Endodermal cell (in vitro differentiated cells): ENCODE measurements at regions not wholly inside any gene's neighbourhood (a gene's known extent, or its start where the extent isn't known, plus 50 kb on each side); places are given as distances from the start of the nearest gene placed in this dataset.

Experiments used
- DNase-seq: peaks from one replicate; pipeline ENCODE4 v3.0.0-alpha.2; 2017
- H3K27ac ChIP-seq: 2 replicates; pipeline ENCODE4 v1.5.1; 2013; ENCODE audit warnings: mild to moderate bottlenecking, low read depth, low read length, moderate library complexity
- H3K27me3 ChIP-seq: 2 replicates; pipeline ENCODE4 v1.6.1; 2013; ENCODE audit warnings: mild to moderate bottlenecking, low read length, moderate library complexity; ENCODE audit not compliant: insufficient read depth, control insufficient read depth, poor library complexity, severe bottlenecking
- H3K36me3 ChIP-seq: 2 replicates; pipeline ENCODE4 v1.7.0; 2013; ENCODE audit warnings: mild to moderate bottlenecking, low read length, moderate library complexity; ENCODE audit not compliant: control insufficient read depth, insufficient read depth
- H3K4me1 ChIP-seq: one replicate; pipeline ENCODE4 v1.7.0; 2013; ENCODE audit warnings: low read length; ENCODE audit not compliant: control insufficient read depth, insufficient read depth
- H3K4me3 ChIP-seq: 2 replicates; pipeline ENCODE4 v1.5.1; 2013; ENCODE audit warnings: mild to moderate bottlenecking, low read length, moderate library complexity
- H3K9ac ChIP-seq: 2 replicates; pipeline ENCODE4 v1.6.1; 2013; ENCODE audit warnings: mild to moderate bottlenecking, low read length, moderate library complexity; ENCODE audit not compliant: poor library complexity, severe bottlenecking; ENCODE audit errors: extremely low read depth
- H3K9me3 ChIP-seq: 2 replicates; pipeline ENCODE4 v1.6.1; 2013; ENCODE audit warnings: mild to moderate bottlenecking, low read length, moderate library complexity; ENCODE audit not compliant: control insufficient read depth
- H3K27ac Mint-ChIP-seq: 2 replicates; pipeline ENCODE4 v1.8.0; 2020; ENCODE audit warnings: mixed read lengths
- H3K27me3 Mint-ChIP-seq: 2 replicates; pipeline ENCODE4 v1.8.0; 2021; ENCODE audit warnings: mild to moderate bottlenecking, mixed read lengths; ENCODE audit not compliant: insufficient read depth
- H3K36me3 Mint-ChIP-seq: 2 replicates; pipeline ENCODE4 v1.8.0; 2020; ENCODE audit warnings: low read depth, mixed read lengths
- H3K4me1 Mint-ChIP-seq: 2 replicates; pipeline ENCODE4 v1.8.0; 2020; ENCODE audit warnings: mixed read lengths
- H3K4me3 Mint-ChIP-seq: 2 replicates; pipeline ENCODE4 v1.8.0; 2020; ENCODE audit warnings: mild to moderate bottlenecking, moderate library complexity, mixed read lengths
- H3K9me3 Mint-ChIP-seq: 2 replicates; pipeline ENCODE4 v1.8.0; 2020; ENCODE audit warnings: mild to moderate bottlenecking, mixed read lengths
- WGBS, 2 experiments: methylation state at CpG; one replicate each; pipeline versions ENCODE4 v1.1.5 to v1.1.7; 2013; ENCODE audit warnings: missing lambda C conversion rate in 2 of 2, mixed read lengths in 1 of 2; ENCODE audit not compliant: insufficient coverage in 1 of 2, insufficient read length in 1 of 2; 5-methylcytosine and 5-hydroxymethylcytosine counted together
- TF ChIP-seq, protein P1 (sequence below): fragments of 200-600 bp; sonication (generic); conservative IDR thresholded peaks from 2 replicates; pipeline ENCODE4 v1.5.0; 2021; ENCODE audit warnings: antibody characterized with exemption, mild to moderate bottlenecking

DNA sequence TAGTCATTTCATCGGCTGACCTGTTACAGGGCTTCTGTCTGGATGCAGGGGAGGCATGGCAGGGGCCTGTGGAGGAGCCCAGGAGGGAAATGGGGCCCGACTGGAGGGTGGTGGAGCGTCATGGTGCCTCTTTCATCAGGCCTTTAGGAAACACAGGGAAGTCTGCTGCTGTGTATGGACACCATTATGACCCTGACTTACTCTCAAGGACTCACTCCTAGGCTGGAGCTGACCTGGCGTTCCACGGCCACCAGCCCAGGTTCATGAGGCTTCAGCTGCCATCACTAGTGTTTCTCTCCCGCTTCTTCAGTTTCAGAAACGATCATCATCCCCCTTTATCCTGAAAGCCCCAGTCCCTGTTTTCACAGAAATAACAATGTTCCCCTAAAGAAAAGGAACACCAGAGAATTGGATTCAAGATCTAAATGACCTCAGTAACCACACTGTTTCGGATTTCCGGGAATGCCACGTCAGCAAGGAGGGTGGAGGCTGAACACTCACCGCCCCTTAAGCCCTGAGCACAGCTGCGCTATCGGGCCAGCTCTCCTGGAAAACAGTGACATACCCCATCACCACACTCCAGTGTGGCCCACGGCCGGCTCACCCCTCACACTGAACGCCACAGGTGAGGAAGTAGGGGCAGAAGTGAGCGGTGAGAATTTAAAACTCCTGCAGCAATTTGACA, 67.6 kb downstream of the SOX1 start:
- H3K27ac Mint-ChIP-seq: no peak overlapping the region
- H3K27me3 Mint-ChIP-seq: peaks cover 71% of the 10 kb centered on the region
- no peaks in the 10 kb centered on the region for H3K9me3 Mint-ChIP-seq
- H3K36me3 ChIP-seq: no peaks in the 10 kb centered on the region
- no peak overlapping the region for H3K4me3 Mint-ChIP-seq
- H3K4me1 Mint-ChIP-seq: no peaks in the 10 kb centered on the region
- H3K9me3 ChIP-seq: no peaks in the 10 kb centered on the region
- no peak overlapping the region for H3K9ac ChIP-seq
- no peaks in the 10 kb centered on the region for H3K36me3 Mint-ChIP-seq
- peak overlapping the region; percentile 49 for H3K27ac ChIP-seq
- no peak overlapping the region for H3K4me3 ChIP-seq
- no peaks in the 10 kb centered on the region for H3K4me1 ChIP-seq
- H3K27me3 ChIP-seq: peaks cover 11% of the 10 kb centered on the region
- DNase-seq: peak; percentile 25
- TF ChIP-seq, protein P1, sequence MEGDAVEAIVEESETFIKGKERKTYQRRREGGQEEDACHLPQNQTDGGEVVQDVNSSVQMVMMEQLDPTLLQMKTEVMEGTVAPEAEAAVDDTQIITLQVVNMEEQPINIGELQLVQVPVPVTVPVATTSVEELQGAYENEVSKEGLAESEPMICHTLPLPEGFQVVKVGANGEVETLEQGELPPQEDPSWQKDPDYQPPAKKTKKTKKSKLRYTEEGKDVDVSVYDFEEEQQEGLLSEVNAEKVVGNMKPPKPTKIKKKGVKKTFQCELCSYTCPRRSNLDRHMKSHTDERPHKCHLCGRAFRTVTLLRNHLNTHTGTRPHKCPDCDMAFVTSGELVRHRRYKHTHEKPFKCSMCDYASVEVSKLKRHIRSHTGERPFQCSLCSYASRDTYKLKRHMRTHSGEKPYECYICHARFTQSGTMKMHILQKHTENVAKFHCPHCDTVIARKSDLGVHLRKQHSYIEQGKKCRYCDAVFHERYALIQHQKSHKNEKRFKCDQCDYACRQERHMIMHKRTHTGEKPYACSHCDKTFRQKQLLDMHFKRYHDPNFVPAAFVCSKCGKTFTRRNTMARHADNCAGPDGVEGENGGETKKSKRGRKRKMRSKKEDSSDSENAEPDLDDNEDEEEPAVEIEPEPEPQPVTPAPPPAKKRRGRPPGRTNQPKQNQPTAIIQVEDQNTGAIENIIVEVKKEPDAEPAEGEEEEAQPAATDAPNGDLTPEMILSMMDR: no peak
- 91 to 96% methylated on average over 10 to 16 of the region's 17 CpGs for WGBS, 2 experiments

- TF ChIP-seq, protein P1: no peak
- Mint-ChIP-seq H3K27me3 (peaks cover 60% of the 10 kb centered on the region), H3K4me1 (no peaks in the 10 kb centered on the region), H3K4me3 (no peak overlapping the region), H3K36me3 (no peaks in the 10 kb centered on the region), H3K27ac (no peak overlapping the region), H3K9me3 (no peaks in the 10 kb centered on the region)
- Histone ChIP-seq H3K4me1 (no peaks in the 10 kb centered on the region), H3K27ac (no peak overlapping the region), H3K9me3 (no peaks in the 10 kb centered on the region), H3K9ac (no peak overlapping the region), H3K36me3 (no peaks in the 10 kb centered on the region), H3K27me3 (peaks cover 11% of the 10 kb centered on the region), H3K4me3 (no peak overlapping the region)
- peak; percentile 20 for DNase-seq
- 87 to 100% methylated on average over 1 to 7 of the region's 7 CpGs for WGBS, 2 experiments
Observed at GRCh38 chr13:112136095-112136494, 69.1 kb downstream of the SOX1 start.

DNA sequence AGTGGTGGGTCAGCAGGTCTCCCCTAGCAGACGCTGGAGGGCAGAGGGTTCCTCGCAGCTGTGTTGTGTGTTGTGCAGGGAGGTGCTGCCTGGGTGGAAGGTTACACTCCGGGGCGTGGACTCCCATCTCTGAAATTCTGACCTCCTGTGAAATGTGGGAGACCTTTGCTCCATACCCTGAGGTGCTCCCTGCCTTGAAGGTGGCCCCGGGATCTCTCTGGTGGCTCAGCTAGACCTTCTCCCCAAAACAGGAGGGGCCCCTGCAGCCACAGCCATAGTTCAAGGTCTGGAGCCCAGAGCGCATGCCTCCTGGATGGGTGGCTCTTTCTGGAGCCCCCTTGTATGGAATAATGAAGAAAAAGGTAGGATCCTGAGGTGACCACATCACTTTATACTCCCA, 70.2 kb downstream of the SOX1 start:
- no peak overlapping the region for H3K27ac ChIP-seq
- WGBS, 2 experiments: 89 to 93% methylated on average over 2 to 6 of the region's 6 CpGs
- TF ChIP-seq, protein P1: no peak
- H3K4me3 Mint-ChIP-seq: no peak overlapping the region
- no peaks in the 10 kb centered on the region for H3K9me3 Mint-ChIP-seq
- no peak overlapping the region for H3K27ac Mint-ChIP-seq
- H3K4me3 ChIP-seq: no peak overlapping the region
- no peaks in the 10 kb centered on the region for H3K4me1 ChIP-seq
- no peak for DNase-seq
- no peaks in the 10 kb centered on the region for H3K9me3 ChIP-seq
- peaks cover 52% of the 10 kb centered on the region for H3K27me3 Mint-ChIP-seq
- no peaks in the 10 kb centered on the region for H3K4me1 Mint-ChIP-seq
- no peaks in the 10 kb centered on the region for H3K36me3 ChIP-seq
- peaks cover 11% of the 10 kb centered on the region for H3K27me3 ChIP-seq
- no peaks in the 10 kb centered on the region for H3K36me3 Mint-ChIP-seq
- H3K9ac ChIP-seq: no peak overlapping the region
